HepG2 (cell line): ENCODE measurements at regions not wholly inside any gene's neighbourhood (a gene's known extent, or its start where the extent isn't known, plus 50 kb on each side); places are given as distances from the start of the nearest gene placed in this dataset.
A peak's percentile ranks its signal among the peaks of the same experiment; 100 is the strongest.

Experiments
- ATF7-NPFF ChIP-seq: sonication (generic); formaldehyde crosslinking; IDR thresholded peaks from 2 replicates; pipeline ENCODE4 v1.8.1; 2023; ENCODE audit warnings: mild to moderate bottlenecking, low read depth, missing genetic modification reagents, moderate library complexity
- DPF2 ChIP-seq: sonication (generic); formaldehyde crosslinking; IDR thresholded peaks from 2 replicates; pipeline ENCODE4 v1.4.0; 2020; ENCODE audit warnings: mild to moderate bottlenecking, low read depth, missing genetic modification reagents, borderline replicate concordance
- FIP1L1 ChIP-seq: fragments of 200-400 bp; formaldehyde crosslinking; IDR thresholded peaks from 2 replicates; pipeline ENCODE4 v1.6.1; 2018; ENCODE audit warnings: low read depth, mild to moderate bottlenecking, low read length, moderate library complexity, borderline replicate concordance; ENCODE audit not compliant: insufficient read depth
- GMEB2 ChIP-seq: IDR thresholded peaks from 2 replicates; pipeline ENCODE4 v1.6.1; 2016; ENCODE audit warnings: missing biosample characterization, missing genetic modification reagents, low read depth
- HHEX ChIP-seq: IDR thresholded peaks from 2 replicates; pipeline ENCODE4 v1.6.1; 2016; ENCODE audit warnings: control low read depth
- HMG20B ChIP-seq: conservative IDR thresholded peaks from 2 replicates; pipeline ENCODE4 v1.6.1; 2016; ENCODE audit warnings: missing genetic modification reagents, missing compliant biosample characterization
- IKZF5 ChIP-seq: IDR thresholded peaks from 2 replicates; pipeline ENCODE4 v1.6.1; 2018; ENCODE audit warnings: missing genetic modification reagents, mild to moderate bottlenecking, missing compliant biosample characterization
- JUN ChIP-seq: sonication (generic); formaldehyde crosslinking; IDR thresholded peaks from 2 replicates; pipeline ENCODE4 v1.4.0; 2020; ENCODE audit warnings: mild to moderate bottlenecking, missing genetic modification reagents
- MED8 ChIP-seq: sonication (generic); formaldehyde crosslinking; IDR thresholded peaks from 2 replicates; pipeline ENCODE4 v1.8.1; 2023; ENCODE audit warnings: mild to moderate bottlenecking, missing genetic modification reagents; ENCODE audit not compliant: insufficient replicate concordance
- MTA1 ChIP-seq: sonication (generic); formaldehyde crosslinking; IDR thresholded peaks from 2 replicates; pipeline ENCODE4 v1.4.0; 2020; ENCODE audit warnings: missing genetic modification reagents, mild to moderate bottlenecking, borderline replicate concordance
- SPEN ChIP-seq: sonication (generic); formaldehyde crosslinking; IDR thresholded peaks from 2 replicates; pipeline ENCODE4 v1.5.1; 2020; ENCODE audit warnings: low read depth, mild to moderate bottlenecking, missing genetic modification reagents
- SUZ12 ChIP-seq: fragments of 150-350 bp; IDR thresholded peaks from 2 replicates; pipeline ENCODE4 v1.6.1; 2014; ENCODE audit warnings: low read depth, low read length
- TGIF2 ChIP-seq: IDR thresholded peaks from 2 replicates; pipeline ENCODE4 v1.6.1; 2016; ENCODE audit warnings: control low read depth, missing compliant biosample characterization
- THAP7 ChIP-seq: sonication (generic); formaldehyde crosslinking; IDR thresholded peaks from 2 replicates; pipeline ENCODE4 v1.8.1; 2023; ENCODE audit warnings: mild to moderate bottlenecking, missing genetic modification reagents
- XBP1 ChIP-seq: sonication (generic); formaldehyde crosslinking; IDR thresholded peaks from 2 replicates; pipeline ENCODE4 v1.5.0; 2020; ENCODE audit warnings: missing genetic modification reagents
- ZNF138 ChIP-seq: sonication (generic); formaldehyde crosslinking; IDR thresholded peaks from 2 replicates; pipeline ENCODE4 v1.5.0; 2020; ENCODE audit warnings: mild to moderate bottlenecking, low read depth, missing genetic modification reagents
- ZNF20 ChIP-seq: sonication (generic); formaldehyde crosslinking; IDR thresholded peaks from 2 replicates; pipeline ENCODE4 v1.4.0; 2020; ENCODE audit warnings: mild to moderate bottlenecking, moderate library complexity, missing genetic modification reagents
- ZNF549 ChIP-seq: sonication (generic); formaldehyde crosslinking; IDR thresholded peaks from 2 replicates; pipeline ENCODE4 v1.5.0; 2020; ENCODE audit warnings: missing genetic modification reagents
- ZNF607 ChIP-seq: sonication (generic); formaldehyde crosslinking; IDR thresholded peaks from 2 replicates; pipeline ENCODE4 v1.5.1; 2020; ENCODE audit warnings: missing genetic modification reagents, mild to moderate bottlenecking, borderline replicate concordance
- ZNF616 ChIP-seq: sonication (generic); formaldehyde crosslinking; IDR thresholded peaks from 2 replicates; pipeline ENCODE4 v1.5.0; 2020; ENCODE audit warnings: low read depth, mild to moderate bottlenecking, missing genetic modification reagents
- ZNF737 ChIP-seq: sonication (generic); formaldehyde crosslinking; IDR thresholded peaks from 2 replicates; pipeline ENCODE4 v1.5.0; 2020; ENCODE audit warnings: missing genetic modification reagents, mild to moderate bottlenecking, borderline replicate concordance
- TF ChIP-seq, protein P1 (sequence below): sonication (generic); formaldehyde crosslinking; IDR thresholded peaks from 2 replicates; pipeline ENCODE4 v1.8.0; 2022; ENCODE audit warnings: mild to moderate bottlenecking, missing genetic modification reagents; ENCODE audit not compliant: insufficient replicate concordance
- TF ChIP-seq, protein P2 (sequence below): sonication (generic); formaldehyde crosslinking; IDR thresholded peaks from 2 replicates; pipeline ENCODE4 v1.8.0; 2022; ENCODE audit warnings: low read depth, missing genetic modification reagents
- TF ChIP-seq, protein P3 (sequence below): sonication (generic); formaldehyde crosslinking; IDR thresholded peaks from 2 replicates; pipeline ENCODE4 v1.5.0; 2020; ENCODE audit warnings: missing genetic modification reagents

DNA sequence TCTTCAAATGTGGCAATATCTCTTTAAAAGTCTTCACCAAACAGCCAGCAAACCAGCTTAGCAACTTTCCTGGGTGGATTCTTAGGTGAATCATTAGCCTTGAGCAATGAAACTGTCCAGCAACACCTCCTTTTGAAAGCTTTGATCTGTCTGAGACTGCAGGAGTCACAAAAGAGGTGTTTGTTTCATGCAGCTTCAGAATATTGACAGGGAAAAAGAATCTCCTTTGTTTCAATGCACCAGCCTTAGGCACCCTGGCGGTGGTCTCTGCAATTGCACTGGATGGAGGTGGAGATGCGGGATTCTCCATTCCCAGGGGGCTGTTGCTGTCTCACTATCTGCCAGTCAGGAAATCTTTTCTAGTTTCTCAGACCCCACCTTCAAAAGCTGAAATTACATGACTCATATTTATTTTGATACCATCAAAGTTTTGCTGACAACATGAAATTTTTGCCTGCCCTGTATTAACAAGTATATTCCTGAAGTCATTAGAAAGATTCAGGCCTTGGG lies 76.0 kb upstream of the DSG1 start (continued):
- TF ChIP-seq IKZF5 = peak; percentile 52; the same call in 1 of the 2 replicates
- no peak for TF ChIP-seq SPEN (CRISPR knock-in tag)
- no peak for TF ChIP-seq JUN
- TF ChIP-seq GMEB2 = no peak
- peak; percentile 69; the same call in 1 of the 2 replicates for TF ChIP-seq TGIF2 (CRISPR knock-in tag)
- no peak for TF ChIP-seq ZNF616 (CRISPR knock-in tag)
- TF ChIP-seq ZNF549 (CRISPR knock-in tag) = no peak
- no peak for TF ChIP-seq ZNF737
- TF ChIP-seq DPF2 = 0 out of 2 replicates have a peak, but pooled peaks have one; percentile 52
- peak; percentile 68; the same call in 1 of the 2 replicates for TF ChIP-seq HMG20B
- 0 out of 2 replicates have a peak, but pooled peaks have one; percentile 40 for TF ChIP-seq HHEX (CRISPR knock-in tag)
- TF ChIP-seq FIP1L1 = no peak
- TF ChIP-seq ZNF20 (CRISPR knock-in tag) = no peak
- no peak for TF ChIP-seq SUZ12
- no peak for TF ChIP-seq XBP1 (CRISPR knock-in tag)
- TF ChIP-seq ZNF607 (CRISPR knock-in tag) = no peak
- TF ChIP-seq THAP7 = no peak
- TF ChIP-seq, protein P1, sequence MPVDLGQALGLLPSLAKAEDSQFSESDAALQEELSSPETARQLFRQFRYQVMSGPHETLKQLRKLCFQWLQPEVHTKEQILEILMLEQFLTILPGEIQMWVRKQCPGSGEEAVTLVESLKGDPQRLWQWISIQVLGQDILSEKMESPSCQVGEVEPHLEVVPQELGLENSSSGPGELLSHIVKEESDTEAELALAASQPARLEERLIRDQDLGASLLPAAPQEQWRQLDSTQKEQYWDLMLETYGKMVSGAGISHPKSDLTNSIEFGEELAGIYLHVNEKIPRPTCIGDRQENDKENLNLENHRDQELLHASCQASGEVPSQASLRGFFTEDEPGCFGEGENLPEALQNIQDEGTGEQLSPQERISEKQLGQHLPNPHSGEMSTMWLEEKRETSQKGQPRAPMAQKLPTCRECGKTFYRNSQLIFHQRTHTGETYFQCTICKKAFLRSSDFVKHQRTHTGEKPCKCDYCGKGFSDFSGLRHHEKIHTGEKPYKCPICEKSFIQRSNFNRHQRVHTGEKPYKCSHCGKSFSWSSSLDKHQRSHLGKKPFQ (CRISPR knock-in tag) = no peak
- no peak for TF ChIP-seq ZNF138 (CRISPR knock-in tag)
- TF ChIP-seq, protein P2, sequence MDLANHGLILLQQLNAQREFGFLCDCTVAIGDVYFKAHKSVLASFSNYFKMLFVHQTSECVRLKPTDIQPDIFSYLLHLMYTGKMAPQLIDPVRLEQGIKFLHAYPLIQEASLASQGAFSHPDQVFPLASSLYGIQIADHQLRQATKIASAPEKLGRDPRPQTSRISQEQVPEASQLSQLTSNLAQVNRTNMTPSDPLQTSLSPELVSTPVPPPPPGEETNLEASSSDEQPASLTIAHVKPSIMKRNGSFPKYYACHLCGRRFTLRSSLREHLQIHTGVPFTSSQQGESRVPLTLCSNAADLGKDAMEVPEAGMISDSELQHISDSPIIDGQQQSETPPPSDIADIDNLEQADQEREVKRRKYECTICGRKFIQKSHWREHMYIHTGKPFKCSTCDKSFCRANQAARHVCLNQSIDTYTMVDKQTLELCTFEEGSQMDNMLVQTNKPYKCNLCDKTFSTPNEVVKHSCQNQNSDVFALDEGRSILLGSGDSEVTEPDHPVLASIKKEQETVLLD = no peak
- TF ChIP-seq, protein P3, sequence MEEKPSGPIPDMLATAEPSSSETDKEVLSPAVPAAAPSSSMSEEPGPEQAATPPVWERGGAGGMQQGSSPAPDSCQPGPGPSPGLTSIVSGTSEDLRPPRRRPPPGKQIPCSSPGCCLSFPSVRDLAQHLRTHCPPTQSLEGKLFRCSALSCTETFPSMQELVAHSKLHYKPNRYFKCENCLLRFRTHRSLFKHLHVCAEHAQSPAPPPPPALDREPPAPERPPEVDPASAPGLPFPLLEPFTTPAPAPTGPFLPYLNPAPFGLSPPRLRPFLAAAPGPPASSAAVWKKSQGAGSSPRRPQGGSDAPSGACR (CRISPR knock-in tag) = 0 out of 2 replicates have a peak, but pooled peaks have one; percentile 33
- no peak for TF ChIP-seq MTA1 (CRISPR knock-in tag)
- TF ChIP-seq ATF7-NPFF = no peak
- no peak for TF ChIP-seq MED8 (CRISPR knock-in tag)
